ENCODE measurements at regions not wholly inside any gene's neighbourhood (a gene's known extent, or its start where the extent isn't known, plus 50 kb on each side); places are given as distances from the start of the nearest gene placed in this dataset.

DNA sequence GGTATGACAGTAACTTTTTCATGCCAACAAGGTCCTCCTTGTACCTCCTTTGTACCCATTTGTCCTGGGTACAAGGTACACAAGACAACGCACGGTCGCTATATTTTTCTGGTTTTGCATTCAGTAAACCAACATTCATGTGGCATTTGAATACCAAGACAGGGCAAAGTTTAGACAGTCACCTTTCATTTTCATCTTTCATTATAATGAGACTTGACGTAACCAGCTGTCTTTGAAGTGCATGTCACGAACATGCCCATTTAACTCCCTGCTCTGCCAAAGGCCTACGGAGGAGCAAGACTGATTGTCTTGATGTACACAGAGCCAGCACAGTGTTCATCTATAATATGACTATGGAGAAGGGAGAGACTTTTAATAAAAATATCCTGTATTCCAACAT is 91.0 kb downstream of the SETD4 start:
- ATAC-seq (no peak), DNase-seq (ENCODE audit: low spot score) (no peak), FAIRE-seq (no peak)
- Histone ChIP-seq H4K20me1 (ENCODE audit: insufficient read depth, low read length) (no peaks in the 10 kb centered on the region), H3K4me2 (ENCODE audit: low read depth, low read length) (no peak overlapping the region), H3K79me2 (ENCODE audit: insufficient read depth, low read length) (no peaks in the 10 kb centered on the region), H3K9me3 (ENCODE audit: low read length) (no peaks in the 10 kb centered on the region), H3K4me3 (replicated peaks in 1 of 3; ENCODE audit: insufficient read depth in 1 of 3, low read depth in 2 of 3, low read length in 3 of 3) (no peak overlapping the region), H3K27me3 (ENCODE audit: control insufficient read depth in 1 of 2, insufficient read depth in 2 of 2, low read length in 2 of 2) (peaks cover 0 to 1% of the 10 kb centered on the region in 2 experiments; a peak in 1 of 5 replicates), H2AFZ (ENCODE audit: low read length) (no peak overlapping the region), H3K36me3 (replicated peaks in 1 of 2; ENCODE audit: control insufficient read depth in 1 of 2, insufficient read depth in 2 of 2, low read length in 2 of 2) (no peaks in the 10 kb centered on the region), H3K9ac (ENCODE audit: insufficient read depth, low read depth, low read length) (no peak overlapping the region), H3K27ac (ENCODE audit: extremely low read length, insufficient read depth, low read length) (no peak overlapping the region), H3K4me1 (ENCODE audit: insufficient read depth, low read length) (no peaks in the 10 kb centered on the region)
- in situ Hi-C loops (cut with HindIII; ENCODE audit: extremely low pct_ligation_motif_present, low pct_unique_long_range_greater_than_20kb) (no loop called here), intact Hi-C loops (cut with micrococcal nuclease; ENCODE audit: unreplicated experiment) (no loop called here)
- ChIA-PET CTCF (ENCODE audit: low intra/inter-chr PET ratio, low total read pairs) (no interaction called here), POLR2A (no interaction called here)
- TF ChIP-seq MIER3 (CRISPR knock-in tag; IDR thresholded peaks at IDR 0.05; ENCODE audit: borderline replicate concordance) (no peak), GATAD2A (CRISPR knock-in tag; IDR thresholded peaks at IDR 0.05) (no peak), ZNF569 (CRISPR knock-in tag; IDR thresholded peaks at IDR 0.05; ENCODE audit: borderline replicate concordance) (no peak), RARG (CRISPR knock-in tag; IDR thresholded peaks at IDR 0.05; ENCODE audit: low read depth) (no peak), TEAD2 (CRISPR knock-in tag; IDR thresholded peaks at IDR 0.05) (no peak)
- TF ChIP-seq, protein P1, sequence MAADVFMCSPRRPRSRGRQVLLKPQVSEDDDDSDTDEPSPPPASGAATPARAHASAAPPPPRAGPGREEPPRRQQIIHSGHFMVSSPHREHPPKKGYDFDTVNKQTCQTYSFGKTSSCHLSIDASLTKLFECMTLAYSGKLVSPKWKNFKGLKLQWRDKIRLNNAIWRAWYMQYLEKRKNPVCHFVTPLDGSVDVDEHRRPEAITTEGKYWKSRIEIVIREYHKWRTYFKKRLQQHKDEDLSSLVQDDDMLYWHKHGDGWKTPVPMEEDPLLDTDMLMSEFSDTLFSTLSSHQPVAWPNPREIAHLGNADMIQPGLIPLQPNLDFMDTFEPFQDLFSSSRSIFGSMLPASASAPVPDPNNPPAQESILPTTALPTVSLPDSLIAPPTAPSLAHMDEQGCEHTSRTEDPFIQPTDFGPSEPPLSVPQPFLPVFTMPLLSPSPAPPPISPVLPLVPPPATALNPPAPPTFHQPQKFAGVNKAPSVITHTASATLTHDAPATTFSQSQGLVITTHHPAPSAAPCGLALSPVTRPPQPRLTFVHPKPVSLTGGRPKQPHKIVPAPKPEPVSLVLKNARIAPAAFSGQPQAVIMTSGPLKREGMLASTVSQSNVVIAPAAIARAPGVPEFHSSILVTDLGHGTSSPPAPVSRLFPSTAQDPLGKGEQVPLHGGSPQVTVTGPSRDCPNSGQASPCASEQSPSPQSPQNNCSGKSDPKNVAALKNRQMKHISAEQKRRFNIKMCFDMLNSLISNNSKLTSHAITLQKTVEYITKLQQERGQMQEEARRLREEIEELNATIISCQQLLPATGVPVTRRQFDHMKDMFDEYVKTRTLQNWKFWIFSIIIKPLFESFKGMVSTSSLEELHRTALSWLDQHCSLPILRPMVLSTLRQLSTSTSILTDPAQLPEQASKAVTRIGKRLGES (CRISPR knock-in tag; IDR thresholded peaks at IDR 0.05; ENCODE audit: borderline replicate concordance): no peak
- TF ChIP-seq, protein P2, sequence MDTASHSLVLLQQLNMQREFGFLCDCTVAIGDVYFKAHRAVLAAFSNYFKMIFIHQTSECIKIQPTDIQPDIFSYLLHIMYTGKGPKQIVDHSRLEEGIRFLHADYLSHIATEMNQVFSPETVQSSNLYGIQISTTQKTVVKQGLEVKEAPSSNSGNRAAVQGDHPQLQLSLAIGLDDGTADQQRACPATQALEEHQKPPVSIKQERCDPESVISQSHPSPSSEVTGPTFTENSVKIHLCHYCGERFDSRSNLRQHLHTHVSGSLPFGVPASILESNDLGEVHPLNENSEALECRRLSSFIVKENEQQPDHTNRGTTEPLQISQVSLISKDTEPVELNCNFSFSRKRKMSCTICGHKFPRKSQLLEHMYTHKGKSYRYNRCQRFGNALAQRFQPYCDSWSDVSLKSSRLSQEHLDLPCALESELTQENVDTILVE (CRISPR knock-in tag; IDR thresholded peaks at IDR 0.05): no peak
- TF ChIP-seq, protein P3, sequence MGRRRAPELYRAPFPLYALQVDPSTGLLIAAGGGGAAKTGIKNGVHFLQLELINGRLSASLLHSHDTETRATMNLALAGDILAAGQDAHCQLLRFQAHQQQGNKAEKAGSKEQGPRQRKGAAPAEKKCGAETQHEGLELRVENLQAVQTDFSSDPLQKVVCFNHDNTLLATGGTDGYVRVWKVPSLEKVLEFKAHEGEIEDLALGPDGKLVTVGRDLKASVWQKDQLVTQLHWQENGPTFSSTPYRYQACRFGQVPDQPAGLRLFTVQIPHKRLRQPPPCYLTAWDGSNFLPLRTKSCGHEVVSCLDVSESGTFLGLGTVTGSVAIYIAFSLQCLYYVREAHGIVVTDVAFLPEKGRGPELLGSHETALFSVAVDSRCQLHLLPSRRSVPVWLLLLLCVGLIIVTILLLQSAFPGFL (CRISPR knock-in tag; IDR thresholded peaks at IDR 0.05): no peak
- WGBS (ENCODE audit: low lambda C conversion rate): 68% methylated on average over 6 of the region's 6 CpGs
- no TSS peak for BruUV-seq (replicated peaks)

Data from HepG2 (cell line).